ENCODE measurements at regions not wholly inside any gene's neighbourhood (a gene's known extent, or its start where the extent isn't known, plus 50 kb on each side); places are given as distances from the start of the nearest gene placed in this dataset.

DNA sequence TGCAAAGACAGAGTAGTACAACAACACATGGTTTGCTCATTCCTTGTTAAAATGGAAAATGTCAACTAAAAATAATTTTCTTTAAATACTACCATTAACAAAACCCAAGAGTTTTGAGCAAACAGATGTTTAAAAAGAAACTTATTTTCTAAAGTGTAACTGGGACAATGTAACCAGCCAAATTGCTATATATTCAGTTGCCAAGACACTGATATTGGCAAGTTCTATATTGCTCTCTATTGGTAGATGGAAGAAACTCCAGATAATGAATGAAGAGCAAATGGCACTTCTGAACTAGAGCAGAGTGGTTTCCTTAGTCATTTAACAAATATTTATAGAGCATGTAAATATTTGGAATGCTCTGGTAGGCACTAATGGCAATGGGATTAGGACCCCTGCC lies 966.2 kb downstream of the RPA4 start:
- Histone ChIP-seq H4K20me1 (ENCODE audit: insufficient read depth, low read depth, low read length) (no peaks in the 10 kb centered on the region), H3K27me3 (ENCODE audit: low read length) (no peaks in the 10 kb centered on the region), H3K9me2 (replicated peaks; ENCODE audit: insufficient read depth, low read length) (no peaks in the 10 kb centered on the region; the same call in 1 of the 2 replicates), H3K4me2 (ENCODE audit: low read depth, low read length, poor library complexity, severe bottlenecking) (no peak overlapping the region), H3K4me1 (ENCODE audit: low read length) (peaks cover 4% of the 10 kb centered on the region; the same call in 1 of the 2 replicates), H3K9me3 (ENCODE audit: low read length) (no peaks in the 10 kb centered on the region), H3K79me2 (ENCODE audit: low read length) (no peaks in the 10 kb centered on the region), H3K27ac (ENCODE audit: low read length) (no peak overlapping the region), H3K36me3 (ENCODE audit: insufficient read depth, low read length) (no peaks in the 10 kb centered on the region), H3K4me3 (ENCODE audit: low read length) (no peak overlapping the region), H3K9ac (ENCODE audit: low read length) (no peak overlapping the region), H2AFZ (ENCODE audit: low read length) (no peak overlapping the region)
- DNase-seq: no peak

DNA sequence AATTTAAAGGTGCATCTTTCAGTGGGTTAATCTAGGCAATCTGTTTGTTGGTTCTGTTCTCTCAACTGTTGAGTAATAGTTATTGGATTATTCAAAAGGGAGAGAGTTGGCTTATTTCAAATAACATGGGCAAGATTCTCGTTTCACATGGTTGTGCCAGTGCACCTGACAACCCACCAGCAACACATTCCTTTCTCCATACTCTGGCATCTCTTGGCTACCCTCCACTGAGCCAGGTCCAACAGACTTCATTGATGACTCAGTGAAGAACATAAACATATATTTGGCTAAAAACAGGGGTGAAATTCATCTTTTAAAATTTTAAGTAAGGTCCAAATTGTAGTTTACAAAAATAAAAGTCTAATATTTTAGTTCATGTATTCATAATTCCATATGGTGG lies 967.2 kb downstream of the RPA4 start:
- Histone ChIP-seq H3K79me2 (ENCODE audit: low read length) (no peaks in the 10 kb centered on the region), H3K4me2 (ENCODE audit: low read depth, low read length, poor library complexity, severe bottlenecking) (no peak overlapping the region), H3K4me3 (ENCODE audit: low read length) (no peak overlapping the region), H3K36me3 (ENCODE audit: insufficient read depth, low read length) (no peaks in the 10 kb centered on the region), H2AFZ (ENCODE audit: low read length) (no peak overlapping the region), H3K9me2 (replicated peaks; ENCODE audit: insufficient read depth, low read length) (no peaks in the 10 kb centered on the region; the same call in 1 of the 2 replicates), H3K27ac (ENCODE audit: low read length) (no peak overlapping the region), H4K20me1 (ENCODE audit: insufficient read depth, low read depth, low read length) (no peaks in the 10 kb centered on the region), H3K9ac (ENCODE audit: low read length) (no peak overlapping the region), H3K4me1 (ENCODE audit: low read length) (peaks cover 4% of the 10 kb centered on the region; the same call in 1 of the 2 replicates), H3K27me3 (ENCODE audit: low read length) (no peaks in the 10 kb centered on the region), H3K9me3 (ENCODE audit: low read length) (no peaks in the 10 kb centered on the region)
- no peak for DNase-seq

- H3K9ac ChIP-seq (ENCODE audit: low read length): no peak overlapping the region
- H3K36me3 ChIP-seq (ENCODE audit: insufficient read depth, low read length): no peaks in the 10 kb centered on the region
- H3K27me3 ChIP-seq (ENCODE audit: low read length): no peaks in the 10 kb centered on the region
- H4K20me1 ChIP-seq (ENCODE audit: insufficient read depth, low read depth, low read length): no peaks in the 10 kb centered on the region
- H3K4me3 ChIP-seq (ENCODE audit: low read length): no peak overlapping the region
- no peak for DNase-seq
- no peak overlapping the region for H2AFZ ChIP-seq (ENCODE audit: low read length)
- no peak overlapping the region for H3K4me2 ChIP-seq (ENCODE audit: low read depth, low read length, poor library complexity, severe bottlenecking)
- H3K9me3 ChIP-seq (ENCODE audit: low read length): no peaks in the 10 kb centered on the region
- H3K79me2 ChIP-seq (ENCODE audit: low read length): no peaks in the 10 kb centered on the region
- peaks cover 4% of the 10 kb centered on the region; the same call in 1 of the 2 replicates for H3K4me1 ChIP-seq (ENCODE audit: low read length)
- H3K9me2 ChIP-seq (replicated peaks; ENCODE audit: insufficient read depth, low read length): no peaks in the 10 kb centered on the region; the same call in 1 of the 2 replicates
- H3K27ac ChIP-seq (ENCODE audit: low read length): no peak overlapping the region
Observed at GRCh38 chrX:97854086-97854485, 970.4 kb downstream of the RPA4 start.

DNA sequence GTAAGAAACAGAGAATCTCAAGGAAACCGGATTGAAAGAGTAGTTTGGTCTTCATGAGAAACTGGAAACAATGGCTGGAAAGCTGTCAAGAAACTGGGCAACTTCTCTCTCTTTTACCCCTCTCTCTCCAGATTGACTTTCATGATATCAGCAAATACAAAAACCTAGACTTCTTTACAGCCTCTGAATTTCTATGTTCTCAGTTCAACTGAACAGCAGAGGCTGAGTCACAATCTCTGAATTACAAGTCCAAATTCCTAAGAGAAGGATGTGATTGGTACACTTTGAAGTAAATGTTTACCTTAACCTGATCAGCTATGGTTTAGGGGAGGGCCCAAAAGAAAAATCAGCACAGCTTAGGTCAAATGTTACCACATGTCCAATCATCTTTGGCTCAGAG lies 974.9 kb downstream of the RPA4 start:
- no peaks in the 10 kb centered on the region for H3K9me3 ChIP-seq (ENCODE audit: low read length)
- no peaks in the 10 kb centered on the region for H3K9me2 ChIP-seq (replicated peaks; ENCODE audit: insufficient read depth, low read length)
- H3K27ac ChIP-seq (ENCODE audit: low read length): no peak overlapping the region
- no peaks in the 10 kb centered on the region for H4K20me1 ChIP-seq (ENCODE audit: insufficient read depth, low read depth, low read length)
- H3K9ac ChIP-seq (ENCODE audit: low read length): no peak overlapping the region
- H3K4me1 ChIP-seq (ENCODE audit: low read length): no peaks in the 10 kb centered on the region
- H3K36me3 ChIP-seq (ENCODE audit: insufficient read depth, low read length): no peaks in the 10 kb centered on the region
- H3K4me3 ChIP-seq (ENCODE audit: low read length): no peak overlapping the region
- no peak overlapping the region for H2AFZ ChIP-seq (ENCODE audit: low read length)
- no peaks in the 10 kb centered on the region for H3K79me2 ChIP-seq (ENCODE audit: low read length)
- no peaks in the 10 kb centered on the region for H3K27me3 ChIP-seq (ENCODE audit: low read length)
- DNase-seq: no peak
- H3K4me2 ChIP-seq (ENCODE audit: low read depth, low read length, poor library complexity, severe bottlenecking): no peak overlapping the region

DNA sequence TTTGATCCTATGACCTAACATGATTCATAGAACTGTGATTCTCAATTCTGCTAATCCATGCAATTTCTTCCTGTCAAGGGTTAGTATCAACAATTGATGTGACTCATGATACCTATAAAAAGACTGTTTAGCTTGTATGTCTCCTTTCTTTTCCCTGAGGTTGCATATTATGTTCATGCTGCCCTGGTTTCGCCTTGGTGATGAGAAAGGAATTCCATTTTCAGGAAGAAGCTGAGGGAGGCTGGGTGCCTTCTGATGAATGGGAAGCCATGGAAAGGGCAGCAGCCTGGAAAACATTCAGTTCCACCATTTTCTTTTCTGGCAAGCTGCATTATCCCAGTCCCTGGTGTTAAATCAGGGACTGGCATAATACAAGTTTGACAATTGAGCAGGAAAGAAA lies 976.5 kb downstream of the RPA4 start:
- Histone ChIP-seq H3K4me1 (ENCODE audit: low read length) (no peaks in the 10 kb centered on the region), H3K27me3 (ENCODE audit: low read length) (no peaks in the 10 kb centered on the region), H3K4me2 (ENCODE audit: low read depth, low read length, poor library complexity, severe bottlenecking) (no peak overlapping the region), H3K9me2 (replicated peaks; ENCODE audit: insufficient read depth, low read length) (no peaks in the 10 kb centered on the region), H3K9ac (ENCODE audit: low read length) (no peak overlapping the region), H3K27ac (ENCODE audit: low read length) (no peak overlapping the region), H3K36me3 (ENCODE audit: insufficient read depth, low read length) (no peaks in the 10 kb centered on the region), H3K79me2 (ENCODE audit: low read length) (no peaks in the 10 kb centered on the region), H3K4me3 (ENCODE audit: low read length) (no peak overlapping the region), H4K20me1 (ENCODE audit: insufficient read depth, low read depth, low read length) (no peaks in the 10 kb centered on the region), H3K9me3 (ENCODE audit: low read length) (no peaks in the 10 kb centered on the region), H2AFZ (ENCODE audit: low read length) (no peak overlapping the region)
- DNase-seq: no peak

DNA sequence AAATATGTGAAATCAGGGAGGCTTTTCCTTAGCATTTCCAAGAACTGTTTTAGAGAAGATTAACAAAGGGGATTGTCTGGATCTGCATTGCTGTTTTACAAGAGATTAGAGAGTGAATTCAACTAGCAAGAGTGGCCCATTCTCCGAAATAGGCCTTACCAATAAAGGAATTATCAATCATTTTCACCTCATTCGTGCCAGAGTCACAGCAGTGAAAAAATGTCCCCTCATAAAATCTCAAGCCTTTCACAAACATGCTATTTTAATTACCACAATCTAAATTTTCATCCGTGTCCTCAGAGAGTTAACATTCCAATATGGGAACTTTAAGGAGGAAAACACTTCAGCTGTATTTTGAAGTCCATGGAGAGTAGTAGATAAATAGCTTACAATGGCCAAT lies 979.6 kb downstream of the RPA4 start:
- Histone ChIP-seq H2AFZ (ENCODE audit: low read length) (no peak overlapping the region), H3K9ac (ENCODE audit: low read length) (no peak overlapping the region), H3K9me2 (replicated peaks; ENCODE audit: insufficient read depth, low read length) (no peaks in the 10 kb centered on the region), H3K4me3 (ENCODE audit: low read length) (no peak overlapping the region), H3K79me2 (ENCODE audit: low read length) (no peaks in the 10 kb centered on the region), H3K4me2 (ENCODE audit: low read depth, low read length, poor library complexity, severe bottlenecking) (no peak overlapping the region), H4K20me1 (ENCODE audit: insufficient read depth, low read depth, low read length) (no peaks in the 10 kb centered on the region), H3K27me3 (ENCODE audit: low read length) (no peaks in the 10 kb centered on the region), H3K36me3 (ENCODE audit: insufficient read depth, low read length) (no peaks in the 10 kb centered on the region), H3K4me1 (ENCODE audit: low read length) (no peaks in the 10 kb centered on the region), H3K27ac (ENCODE audit: low read length) (no peak overlapping the region), H3K9me3 (ENCODE audit: low read length) (no peaks in the 10 kb centered on the region)
- DNase-seq: no peak

DNA sequence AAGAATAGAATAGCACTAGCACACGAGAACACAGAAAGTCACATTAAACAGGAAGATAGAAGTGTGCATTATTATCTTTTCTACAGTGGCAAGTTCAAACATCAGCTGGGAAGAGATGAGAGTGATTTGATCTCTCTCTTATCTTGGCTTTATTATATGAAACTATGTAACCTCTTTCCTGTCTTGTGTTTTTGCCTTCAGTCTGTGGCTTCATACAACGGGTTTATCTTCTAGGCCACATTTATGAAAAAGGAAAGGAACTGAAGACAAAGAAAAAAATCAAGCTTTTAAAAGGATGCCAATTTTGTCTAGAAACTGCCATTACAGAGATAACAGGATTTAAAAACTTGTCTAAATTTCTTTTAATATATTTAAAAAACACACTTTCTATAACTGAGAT lies 983.6 kb downstream of the RPA4 start:
- H3K4me1 ChIP-seq (ENCODE audit: low read length): no peaks in the 10 kb centered on the region
- no peak overlapping the region for H2AFZ ChIP-seq (ENCODE audit: low read length)
- no peak overlapping the region for H3K4me2 ChIP-seq (ENCODE audit: low read depth, low read length, poor library complexity, severe bottlenecking)
- no peaks in the 10 kb centered on the region for H4K20me1 ChIP-seq (ENCODE audit: insufficient read depth, low read depth, low read length)
- no peak overlapping the region for H3K9ac ChIP-seq (ENCODE audit: low read length)
- no peaks in the 10 kb centered on the region; the same call in 1 of the 2 replicates for H3K27me3 ChIP-seq (ENCODE audit: low read length)
- no peaks in the 10 kb centered on the region for H3K36me3 ChIP-seq (ENCODE audit: insufficient read depth, low read length)
- no peak for DNase-seq
- H3K27ac ChIP-seq (ENCODE audit: low read length): no peak overlapping the region
- no peaks in the 10 kb centered on the region for H3K79me2 ChIP-seq (ENCODE audit: low read length)
- H3K9me2 ChIP-seq (replicated peaks; ENCODE audit: insufficient read depth, low read length): no peaks in the 10 kb centered on the region; the same call in 1 of the 2 replicates
- no peak overlapping the region for H3K4me3 ChIP-seq (ENCODE audit: low read length)
- H3K9me3 ChIP-seq (ENCODE audit: low read length): no peaks in the 10 kb centered on the region

DNA sequence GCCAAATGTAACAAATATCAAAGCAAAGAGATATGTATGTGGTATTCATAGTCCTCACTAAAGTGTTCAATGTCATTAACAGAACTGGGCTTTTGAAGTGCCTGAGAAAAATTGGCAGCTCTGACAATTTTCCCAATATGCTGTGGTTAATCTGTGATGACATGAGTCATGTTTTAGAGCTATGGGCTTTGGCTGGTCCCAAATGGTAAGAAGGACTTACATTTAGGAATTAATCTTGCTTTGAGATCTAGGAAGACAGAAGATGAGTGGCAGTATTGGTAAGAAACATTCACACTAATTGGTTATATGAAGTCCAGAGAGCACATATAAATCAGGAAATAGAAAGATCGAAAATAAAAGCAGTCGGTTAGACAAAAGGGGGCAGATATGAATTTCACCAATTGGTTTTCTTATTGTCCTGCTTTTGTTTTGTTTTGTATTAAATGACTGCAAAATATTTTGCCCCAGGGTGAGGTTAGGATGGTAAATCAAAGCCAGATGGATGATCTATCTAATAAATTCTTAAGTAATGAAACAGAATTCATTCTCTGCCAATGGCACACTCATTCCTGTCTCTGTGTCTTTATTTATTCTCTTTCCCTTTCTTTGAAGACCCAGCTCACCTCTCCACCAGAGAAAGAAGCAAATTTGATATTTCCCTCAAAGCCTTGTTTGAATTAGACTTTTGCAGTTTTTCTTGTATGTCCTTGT lies 993.1 kb downstream of the RPA4 start:
- H3K9me3 ChIP-seq (ENCODE audit: low read length): no peaks in the 10 kb centered on the region
- H3K4me3 ChIP-seq (ENCODE audit: low read length): no peak overlapping the region
- H3K9me2 ChIP-seq (replicated peaks; ENCODE audit: insufficient read depth, low read length): no peaks in the 10 kb centered on the region; the same call in 1 of the 2 replicates
- no peak overlapping the region for H3K27ac ChIP-seq (ENCODE audit: low read length)
- H4K20me1 ChIP-seq (ENCODE audit: insufficient read depth, low read depth, low read length): no peaks in the 10 kb centered on the region
- no peak overlapping the region for H2AFZ ChIP-seq (ENCODE audit: low read length)
- H3K79me2 ChIP-seq (ENCODE audit: low read length): no peaks in the 10 kb centered on the region
- no peak for DNase-seq
- no peak overlapping the region for H3K9ac ChIP-seq (ENCODE audit: low read length)
- H3K4me2 ChIP-seq (ENCODE audit: low read depth, low read length, poor library complexity, severe bottlenecking): no peak overlapping the region
- no peaks in the 10 kb centered on the region for H3K36me3 ChIP-seq (ENCODE audit: insufficient read depth, low read length)
- H3K27me3 ChIP-seq (ENCODE audit: low read length): no peaks in the 10 kb centered on the region; the same call in 1 of the 2 replicates
- no peaks in the 10 kb centered on the region for H3K4me1 ChIP-seq (ENCODE audit: low read length)
